Heart left ventricle (tissue), 13 donors: ENCODE measurements at regions not wholly inside any gene's neighbourhood (a gene's known extent, or its start where the extent isn't known, plus 50 kb on each side); places are given as distances from the start of the nearest gene placed in this dataset.

Source experiments
- POLR2A ChIP-seq, 2 donors: fragments of 450-650 bp; IDR thresholded peaks; one replicate each; pipeline ENCODE4 v1.6.1; 2017; ENCODE audit warnings: antibody characterized with exemption in 2 of 2, mild to moderate bottlenecking in 2 of 2, moderate library complexity in 2 of 2
- TF ChIP-seq, protein P1 (sequence below), 12 donors: fragments of 200-600 bp; sonication (generic) in 4 of 12; IDR thresholded peaks; one replicate each; pipeline versions ENCODE4 v1.5.0 to v1.8.0; 2018 to 2022; ENCODE audit warnings: antibody characterized with exemption in 12 of 12, mild to moderate bottlenecking in 5 of 12
- donor health status: ischemic (EF 13 %, LVEDD 7.1; RV severe dilation, severe dysfunction).
- donor health status: DM: no; HTN: yes; CAD: no.
- donor health status: DM: no; HTN: no; CAD: no.
- donor health status: ischemic (EF 25% LVEDD 6.9; RV normal size, moderate dysfunction).
- donor health status: ischemic (EF 25% LVEDD 5.7; RV mildly dilated, moderate dysfunction).
- donor health status: ischemic (EF 35%, LVEDD 5.7; RV mildly dilated, moderate dysfunction).
- donor health status: nonischemic (EF 11% LVEDD 7.7; RV severe dilation, severe dysfunction).
- donor health status: DM: yes; HTN: yes; CAD: no.
- donor health status: PGD.
- donor health status: ischemic (EF 29% LVEDD 5.4; RV normal size, mild dysfunction).
- donor health status: nonischemic (EF 23%, LVEDD 6.1; RV moderate dilation, normal function).

- TF ChIP-seq POLR2A (IDR thresholded peaks at IDR 0.05) = no peak
- TF ChIP-seq, protein P1, sequence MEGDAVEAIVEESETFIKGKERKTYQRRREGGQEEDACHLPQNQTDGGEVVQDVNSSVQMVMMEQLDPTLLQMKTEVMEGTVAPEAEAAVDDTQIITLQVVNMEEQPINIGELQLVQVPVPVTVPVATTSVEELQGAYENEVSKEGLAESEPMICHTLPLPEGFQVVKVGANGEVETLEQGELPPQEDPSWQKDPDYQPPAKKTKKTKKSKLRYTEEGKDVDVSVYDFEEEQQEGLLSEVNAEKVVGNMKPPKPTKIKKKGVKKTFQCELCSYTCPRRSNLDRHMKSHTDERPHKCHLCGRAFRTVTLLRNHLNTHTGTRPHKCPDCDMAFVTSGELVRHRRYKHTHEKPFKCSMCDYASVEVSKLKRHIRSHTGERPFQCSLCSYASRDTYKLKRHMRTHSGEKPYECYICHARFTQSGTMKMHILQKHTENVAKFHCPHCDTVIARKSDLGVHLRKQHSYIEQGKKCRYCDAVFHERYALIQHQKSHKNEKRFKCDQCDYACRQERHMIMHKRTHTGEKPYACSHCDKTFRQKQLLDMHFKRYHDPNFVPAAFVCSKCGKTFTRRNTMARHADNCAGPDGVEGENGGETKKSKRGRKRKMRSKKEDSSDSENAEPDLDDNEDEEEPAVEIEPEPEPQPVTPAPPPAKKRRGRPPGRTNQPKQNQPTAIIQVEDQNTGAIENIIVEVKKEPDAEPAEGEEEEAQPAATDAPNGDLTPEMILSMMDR (IDR thresholded peaks at IDR 0.05) = no peak
Observed at GRCh38 chr13:76053181-76053580, 417.1 kb downstream of the LMO7 start.
